ENCODE measurements at regions not wholly inside any gene's neighbourhood (a gene's known extent, or its start where the extent isn't known, plus 50 kb on each side); places are given as distances from the start of the nearest gene placed in this dataset.

GRCh38 chr2:67892339-67892846 is 170.4 kb downstream of the C1D start:
- TF ChIP-seq TCF4 (CRISPR knock-in tag; IDR thresholded peaks at IDR 0.05; ENCODE audit: borderline replicate concordance): no peak
- TF ChIP-seq ZFP3 (CRISPR knock-in tag; IDR thresholded peaks at IDR 0.05): no peak
- no peak for TF ChIP-seq CSDC2 (CRISPR knock-in tag; IDR thresholded peaks at IDR 0.05)
